ENCODE measurements at regions not wholly inside any gene's neighbourhood (a gene's known extent, or its start where the extent isn't known, plus 50 kb on each side); places are given as distances from the start of the nearest gene placed in this dataset.

GRCh38 chr18:72612894-72613533 is 68.9 kb upstream of the CBLN2 start:
- TF ChIP-seq, protein P1, sequence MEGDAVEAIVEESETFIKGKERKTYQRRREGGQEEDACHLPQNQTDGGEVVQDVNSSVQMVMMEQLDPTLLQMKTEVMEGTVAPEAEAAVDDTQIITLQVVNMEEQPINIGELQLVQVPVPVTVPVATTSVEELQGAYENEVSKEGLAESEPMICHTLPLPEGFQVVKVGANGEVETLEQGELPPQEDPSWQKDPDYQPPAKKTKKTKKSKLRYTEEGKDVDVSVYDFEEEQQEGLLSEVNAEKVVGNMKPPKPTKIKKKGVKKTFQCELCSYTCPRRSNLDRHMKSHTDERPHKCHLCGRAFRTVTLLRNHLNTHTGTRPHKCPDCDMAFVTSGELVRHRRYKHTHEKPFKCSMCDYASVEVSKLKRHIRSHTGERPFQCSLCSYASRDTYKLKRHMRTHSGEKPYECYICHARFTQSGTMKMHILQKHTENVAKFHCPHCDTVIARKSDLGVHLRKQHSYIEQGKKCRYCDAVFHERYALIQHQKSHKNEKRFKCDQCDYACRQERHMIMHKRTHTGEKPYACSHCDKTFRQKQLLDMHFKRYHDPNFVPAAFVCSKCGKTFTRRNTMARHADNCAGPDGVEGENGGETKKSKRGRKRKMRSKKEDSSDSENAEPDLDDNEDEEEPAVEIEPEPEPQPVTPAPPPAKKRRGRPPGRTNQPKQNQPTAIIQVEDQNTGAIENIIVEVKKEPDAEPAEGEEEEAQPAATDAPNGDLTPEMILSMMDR (IDR thresholded peaks at IDR 0.05; ENCODE audit: borderline replicate concordance, extremely low read depth, low read length, poor library complexity, severe bottlenecking): no peak
- TF ChIP-seq EZH2 (IDR thresholded peaks at IDR 0.05; ENCODE audit: borderline replicate concordance, low read depth, low read length, severe bottlenecking): no peak
